ENCODE measurements at regions not wholly inside any gene's neighbourhood (a gene's known extent, or its start where the extent isn't known, plus 50 kb on each side); places are given as distances from the start of the nearest gene placed in this dataset.

DNA sequence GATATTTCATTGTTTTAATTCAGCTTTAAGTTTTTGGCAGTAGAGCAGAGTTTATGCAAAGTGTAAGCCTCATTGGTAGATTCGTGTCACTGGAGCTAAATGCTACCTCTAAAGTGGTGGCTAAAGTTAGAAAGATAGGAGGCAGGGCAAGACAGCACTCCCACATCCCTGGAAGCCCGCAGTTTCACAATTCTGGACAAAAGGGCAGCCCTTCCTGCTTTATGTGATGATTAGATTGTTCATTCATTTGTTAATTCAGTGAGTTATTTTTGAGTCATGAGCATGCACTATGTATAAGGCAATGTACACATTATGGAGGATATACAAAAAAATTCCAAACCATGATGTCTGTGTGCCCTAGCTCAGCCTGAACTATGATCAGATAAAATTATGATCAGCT is 52.1 kb upstream of the EIF3M start (continued):
- TF ChIP-seq BRCA1 (IDR thresholded peaks at IDR 0.05; ENCODE audit: low read depth, low read length) (no peak), SRF (IDR thresholded peaks at IDR 0.05; ENCODE audit: low read depth, low read length) (no peak)
